ENCODE measurements at regions not wholly inside any gene's neighbourhood (a gene's known extent, or its start where the extent isn't known, plus 50 kb on each side); places are given as distances from the start of the nearest gene placed in this dataset.

DNA sequence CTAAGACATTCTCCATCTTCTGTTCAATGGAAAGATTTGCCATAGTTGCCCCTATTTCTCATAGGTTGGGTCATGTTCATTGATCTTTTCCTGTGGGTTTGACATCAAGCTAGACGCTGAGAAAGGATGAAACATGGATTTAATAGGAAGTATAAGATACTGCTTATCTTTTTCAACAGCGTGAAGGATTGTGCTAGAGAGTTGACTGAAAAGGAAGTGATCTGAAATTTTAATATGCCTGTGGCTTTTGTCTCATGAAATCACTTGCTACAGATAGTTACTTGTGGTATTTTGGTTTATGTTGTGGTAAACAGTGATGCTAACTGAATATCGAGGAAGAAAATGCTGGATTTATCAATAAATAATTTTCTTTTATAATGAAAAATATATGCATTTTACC lies 442.9 kb downstream of the EDEM1 start:
- no peak for ATAC-seq
- no peak for TF ChIP-seq ZNF565 (CRISPR knock-in tag; conservative IDR thresholded peaks at IDR 0.05; ENCODE audit: low read depth)
- TF ChIP-seq ZNF70 (CRISPR knock-in tag; IDR thresholded peaks at IDR 0.05) = no peak

DNA sequence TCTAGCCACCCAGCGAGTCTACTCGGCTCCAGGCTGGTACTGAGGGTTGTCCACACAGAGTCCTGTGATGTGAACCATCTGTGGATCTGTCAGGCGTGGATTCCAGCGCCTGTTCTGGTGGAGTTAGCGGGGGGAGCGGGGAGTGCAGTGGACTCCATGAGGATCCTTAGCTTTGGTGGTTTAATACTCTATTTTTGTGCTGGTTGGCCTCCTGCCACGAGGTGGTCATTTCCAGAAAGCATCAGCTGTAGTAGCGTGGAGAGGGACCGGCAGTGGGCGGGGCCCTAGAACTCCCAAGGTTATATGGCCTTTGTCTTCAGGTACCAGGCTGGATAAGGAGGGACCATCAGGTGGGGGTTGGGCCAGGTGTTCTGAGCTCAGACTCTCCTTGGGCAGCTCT lies 446.5 kb downstream of the EDEM1 start:
- no peak for TF ChIP-seq ESRRG (CRISPR knock-in tag; IDR thresholded peaks at IDR 0.05)
- no peak for ATAC-seq

DNA sequence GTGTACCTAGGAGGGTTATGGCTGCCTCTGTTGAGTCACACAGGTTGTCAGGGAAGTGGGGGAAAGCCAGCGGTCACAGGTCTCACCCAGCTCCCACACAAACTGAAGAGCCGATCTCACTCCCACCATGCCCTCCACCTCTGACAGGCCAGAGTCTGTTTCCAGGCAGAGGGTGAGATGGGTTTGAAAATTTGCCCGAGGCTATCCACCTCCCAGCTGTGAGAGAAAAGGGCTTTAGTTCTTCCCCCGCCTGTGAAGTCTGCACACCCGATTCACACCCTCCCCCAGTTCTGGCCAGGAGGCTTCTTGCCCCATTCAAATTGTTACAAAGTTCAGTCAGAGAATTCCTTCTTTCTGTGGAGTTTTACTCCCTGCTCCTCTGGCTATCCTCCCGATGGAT lies 446.9 kb downstream of the EDEM1 start:
- TF ChIP-seq PPARA (CRISPR knock-in tag; IDR thresholded peaks at IDR 0.05; ENCODE audit: borderline replicate concordance) (no peak), ARNTL (CRISPR knock-in tag; IDR thresholded peaks at IDR 0.05; ENCODE audit: borderline replicate concordance, low read depth) (no peak), ZNF70 (CRISPR knock-in tag; IDR thresholded peaks at IDR 0.05) (no peak), ISL1 (CRISPR knock-in tag; IDR thresholded peaks at IDR 0.05) (no peak), ZNF565 (CRISPR knock-in tag; conservative IDR thresholded peaks at IDR 0.05; ENCODE audit: low read depth) (no peak), ZC3H10 (CRISPR knock-in tag; IDR thresholded peaks at IDR 0.05) (no peak), ESRRG (CRISPR knock-in tag; IDR thresholded peaks at IDR 0.05) (no peak), CSDC2 (CRISPR knock-in tag; IDR thresholded peaks at IDR 0.05) (no peak), SNAI2 (CRISPR knock-in tag; IDR thresholded peaks at IDR 0.05) (no peak), GLIS3 (CRISPR knock-in tag; IDR thresholded peaks at IDR 0.05) (no peak), TCF4 (CRISPR knock-in tag; IDR thresholded peaks at IDR 0.05; ENCODE audit: borderline replicate concordance) (no peak), ZNF8 (CRISPR knock-in tag; IDR thresholded peaks at IDR 0.05) (no peak), ZFP3 (CRISPR knock-in tag; IDR thresholded peaks at IDR 0.05) (no peak), OSR1 (CRISPR knock-in tag; IDR thresholded peaks at IDR 0.05) (no peak), BACH2 (CRISPR knock-in tag; IDR thresholded peaks at IDR 0.05; ENCODE audit: borderline replicate concordance) (no peak)
- TF ChIP-seq, protein P1, sequence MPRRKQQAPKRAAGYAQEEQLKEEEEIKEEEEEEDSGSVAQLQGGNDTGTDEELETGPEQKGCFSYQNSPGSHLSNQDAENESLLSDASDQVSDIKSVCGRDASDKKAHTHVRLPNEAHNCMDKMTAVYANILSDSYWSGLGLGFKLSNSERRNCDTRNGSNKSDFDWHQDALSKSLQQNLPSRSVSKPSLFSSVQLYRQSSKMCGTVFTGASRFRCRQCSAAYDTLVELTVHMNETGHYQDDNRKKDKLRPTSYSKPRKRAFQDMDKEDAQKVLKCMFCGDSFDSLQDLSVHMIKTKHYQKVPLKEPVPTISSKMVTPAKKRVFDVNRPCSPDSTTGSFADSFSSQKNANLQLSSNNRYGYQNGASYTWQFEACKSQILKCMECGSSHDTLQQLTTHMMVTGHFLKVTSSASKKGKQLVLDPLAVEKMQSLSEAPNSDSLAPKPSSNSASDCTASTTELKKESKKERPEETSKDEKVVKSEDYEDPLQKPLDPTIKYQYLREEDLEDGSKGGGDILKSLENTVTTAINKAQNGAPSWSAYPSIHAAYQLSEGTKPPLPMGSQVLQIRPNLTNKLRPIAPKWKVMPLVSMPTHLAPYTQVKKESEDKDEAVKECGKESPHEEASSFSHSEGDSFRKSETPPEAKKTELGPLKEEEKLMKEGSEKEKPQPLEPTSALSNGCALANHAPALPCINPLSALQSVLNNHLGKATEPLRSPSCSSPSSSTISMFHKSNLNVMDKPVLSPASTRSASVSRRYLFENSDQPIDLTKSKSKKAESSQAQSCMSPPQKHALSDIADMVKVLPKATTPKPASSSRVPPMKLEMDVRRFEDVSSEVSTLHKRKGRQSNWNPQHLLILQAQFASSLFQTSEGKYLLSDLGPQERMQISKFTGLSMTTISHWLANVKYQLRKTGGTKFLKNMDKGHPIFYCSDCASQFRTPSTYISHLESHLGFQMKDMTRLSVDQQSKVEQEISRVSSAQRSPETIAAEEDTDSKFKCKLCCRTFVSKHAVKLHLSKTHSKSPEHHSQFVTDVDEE (CRISPR knock-in tag; IDR thresholded peaks at IDR 0.05) = no peak
- TF ChIP-seq, protein P2, sequence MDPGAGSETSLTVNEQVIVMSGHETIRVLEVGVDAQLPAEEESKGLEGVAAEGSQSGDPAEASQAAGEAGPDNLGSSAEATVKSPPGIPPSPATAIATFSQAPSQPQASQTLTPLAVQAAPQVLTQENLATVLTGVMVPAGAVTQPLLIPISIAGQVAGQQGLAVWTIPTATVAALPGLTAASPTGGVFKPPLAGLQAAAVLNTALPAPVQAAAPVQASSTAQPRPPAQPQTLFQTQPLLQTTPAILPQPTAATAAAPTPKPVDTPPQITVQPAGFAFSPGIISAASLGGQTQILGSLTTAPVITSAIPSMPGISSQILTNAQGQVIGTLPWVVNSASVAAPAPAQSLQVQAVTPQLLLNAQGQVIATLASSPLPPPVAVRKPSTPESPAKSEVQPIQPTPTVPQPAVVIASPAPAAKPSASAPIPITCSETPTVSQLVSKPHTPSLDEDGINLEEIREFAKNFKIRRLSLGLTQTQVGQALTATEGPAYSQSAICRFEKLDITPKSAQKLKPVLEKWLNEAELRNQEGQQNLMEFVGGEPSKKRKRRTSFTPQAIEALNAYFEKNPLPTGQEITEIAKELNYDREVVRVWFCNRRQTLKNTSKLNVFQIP (CRISPR knock-in tag; IDR thresholded peaks at IDR 0.05; ENCODE audit: borderline replicate concordance, low read depth) = no peak
- TF ChIP-seq, protein P3, sequence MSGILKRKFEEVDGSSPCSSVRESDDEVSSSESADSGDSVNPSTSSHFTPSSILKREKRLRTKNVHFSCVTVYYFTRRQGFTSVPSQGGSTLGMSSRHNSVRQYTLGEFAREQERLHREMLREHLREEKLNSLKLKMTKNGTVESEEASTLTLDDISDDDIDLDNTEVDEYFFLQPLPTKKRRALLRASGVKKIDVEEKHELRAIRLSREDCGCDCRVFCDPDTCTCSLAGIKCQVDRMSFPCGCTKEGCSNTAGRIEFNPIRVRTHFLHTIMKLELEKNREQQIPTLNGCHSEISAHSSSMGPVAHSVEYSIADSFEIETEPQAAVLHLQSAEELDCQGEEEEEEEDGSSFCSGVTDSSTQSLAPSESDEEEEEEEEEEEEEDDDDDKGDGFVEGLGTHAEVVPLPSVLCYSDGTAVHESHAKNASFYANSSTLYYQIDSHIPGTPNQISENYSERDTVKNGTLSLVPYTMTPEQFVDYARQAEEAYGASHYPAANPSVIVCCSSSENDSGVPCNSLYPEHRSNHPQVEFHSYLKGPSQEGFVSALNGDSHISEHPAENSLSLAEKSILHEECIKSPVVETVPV (CRISPR knock-in tag; IDR thresholded peaks at IDR 0.05) = no peak
- TF ChIP-seq, protein P4, sequence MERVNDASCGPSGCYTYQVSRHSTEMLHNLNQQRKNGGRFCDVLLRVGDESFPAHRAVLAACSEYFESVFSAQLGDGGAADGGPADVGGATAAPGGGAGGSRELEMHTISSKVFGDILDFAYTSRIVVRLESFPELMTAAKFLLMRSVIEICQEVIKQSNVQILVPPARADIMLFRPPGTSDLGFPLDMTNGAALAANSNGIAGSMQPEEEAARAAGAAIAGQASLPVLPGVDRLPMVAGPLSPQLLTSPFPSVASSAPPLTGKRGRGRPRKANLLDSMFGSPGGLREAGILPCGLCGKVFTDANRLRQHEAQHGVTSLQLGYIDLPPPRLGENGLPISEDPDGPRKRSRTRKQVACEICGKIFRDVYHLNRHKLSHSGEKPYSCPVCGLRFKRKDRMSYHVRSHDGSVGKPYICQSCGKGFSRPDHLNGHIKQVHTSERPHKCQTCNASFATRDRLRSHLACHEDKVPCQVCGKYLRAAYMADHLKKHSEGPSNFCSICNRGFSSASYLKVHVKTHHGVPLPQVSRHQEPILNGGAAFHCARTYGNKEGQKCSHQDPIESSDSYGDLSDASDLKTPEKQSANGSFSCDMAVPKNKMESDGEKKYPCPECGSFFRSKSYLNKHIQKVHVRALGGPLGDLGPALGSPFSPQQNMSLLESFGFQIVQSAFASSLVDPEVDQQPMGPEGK (CRISPR knock-in tag; IDR thresholded peaks at IDR 0.05; ENCODE audit: borderline replicate concordance) = no peak
- TF ChIP-seq, protein P5, sequence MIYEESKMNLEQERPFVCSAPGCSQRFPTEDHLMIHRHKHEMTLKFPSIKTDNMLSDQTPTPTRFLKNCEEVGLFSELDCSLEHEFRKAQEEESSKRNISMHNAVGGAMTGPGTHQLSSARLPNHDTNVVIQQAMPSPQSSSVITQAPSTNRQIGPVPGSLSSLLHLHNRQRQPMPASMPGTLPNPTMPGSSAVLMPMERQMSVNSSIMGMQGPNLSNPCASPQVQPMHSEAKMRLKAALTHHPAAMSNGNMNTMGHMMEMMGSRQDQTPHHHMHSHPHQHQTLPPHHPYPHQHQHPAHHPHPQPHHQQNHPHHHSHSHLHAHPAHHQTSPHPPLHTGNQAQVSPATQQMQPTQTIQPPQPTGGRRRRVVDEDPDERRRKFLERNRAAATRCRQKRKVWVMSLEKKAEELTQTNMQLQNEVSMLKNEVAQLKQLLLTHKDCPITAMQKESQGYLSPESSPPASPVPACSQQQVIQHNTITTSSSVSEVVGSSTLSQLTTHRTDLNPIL (CRISPR knock-in tag; IDR thresholded peaks at IDR 0.05; ENCODE audit: low read depth) = no peak
- ATAC-seq = no peak

- TF ChIP-seq ZNF8 (CRISPR knock-in tag; IDR thresholded peaks at IDR 0.05) = no peak
- TF ChIP-seq ZNF70 (CRISPR knock-in tag; IDR thresholded peaks at IDR 0.05) = no peak
- TF ChIP-seq BACH2 (CRISPR knock-in tag; IDR thresholded peaks at IDR 0.05; ENCODE audit: borderline replicate concordance) = no peak
- no peak for TF ChIP-seq GLIS3 (CRISPR knock-in tag; IDR thresholded peaks at IDR 0.05)
- TF ChIP-seq ZC3H10 (CRISPR knock-in tag; IDR thresholded peaks at IDR 0.05) = no peak
- no peak for TF ChIP-seq TCF4 (CRISPR knock-in tag; IDR thresholded peaks at IDR 0.05; ENCODE audit: borderline replicate concordance)
- TF ChIP-seq, protein P1 (CRISPR knock-in tag; IDR thresholded peaks at IDR 0.05) = no peak
- no peak for TF ChIP-seq ZFP30 (CRISPR knock-in tag; IDR thresholded peaks at IDR 0.05)
- no peak for TF ChIP-seq ZNF565 (CRISPR knock-in tag; conservative IDR thresholded peaks at IDR 0.05; ENCODE audit: low read depth)
- TF ChIP-seq, protein P2 (CRISPR knock-in tag; IDR thresholded peaks at IDR 0.05; ENCODE audit: borderline replicate concordance, low read depth) = no peak
- TF ChIP-seq ARNTL (CRISPR knock-in tag; IDR thresholded peaks at IDR 0.05; ENCODE audit: borderline replicate concordance, low read depth) = no peak
- no peak for TF ChIP-seq PPARA (CRISPR knock-in tag; IDR thresholded peaks at IDR 0.05; ENCODE audit: borderline replicate concordance)
- no peak for ATAC-seq
These were observed 448.2 kb downstream of the EDEM1 start for GRCh38 chr3:5635746-5636145.
